ENCODE measurements at regions not wholly inside any gene's neighbourhood (a gene's known extent, or its start where the extent isn't known, plus 50 kb on each side); places are given as distances from the start of the nearest gene placed in this dataset.

- Histone ChIP-seq H3K27me3 (no peaks in the 10 kb centered on the region), H3K27ac (no peak overlapping the region), H3K36me3 (no peaks in the 10 kb centered on the region), H3K4me1 (no peaks in the 10 kb centered on the region), H3K4me3 (no peak overlapping the region), H3K9me3 (no peaks in the 10 kb centered on the region)
- TF ChIP-seq POLR2A (IDR thresholded peaks at IDR 0.05) (no peak), CTCF (IDR thresholded peaks at IDR 0.05) (no peak), POLR2AphosphoS5 (IDR thresholded peaks at IDR 0.05; ENCODE audit: insufficient read depth in 1 of 2, low read depth in 1 of 2) (no peak)
- intact Hi-C loops (cut with DNase I) = no loop called here
- DNase-seq (ENCODE audit: extremely low spot score in 2 of 2) = no peak
Measured at GRCh38 chr2:186209532-186209931, 276.5 kb upstream of the ZC3H15 start.

- intact Hi-C loops (cut with DNase I) = loop anchor here (1.0 to 5.0 kb wide), 2 partner anchors 34 to 1047 kb away; no protein-coding TSS in a partner anchor
- Histone ChIP-seq H3K36me3 (no peaks in the 10 kb centered on the region), H3K27me3 (no peaks in the 10 kb centered on the region), H3K27ac (no peak overlapping the region), H3K4me3 (no peak overlapping the region), H3K9me3 (no peaks in the 10 kb centered on the region), H3K4me1 (no peaks in the 10 kb centered on the region)
- DNase-seq (ENCODE audit: extremely low spot score in 2 of 2) = no peak
- no peak for TF ChIP-seq POLR2A (IDR thresholded peaks at IDR 0.05)
- no peak for TF ChIP-seq CTCF (IDR thresholded peaks at IDR 0.05)
- TF ChIP-seq POLR2AphosphoS5 (IDR thresholded peaks at IDR 0.05; ENCODE audit: insufficient read depth in 1 of 2, low read depth in 1 of 2) = no peak
Measured at GRCh38 chr2:186220409-186220808, 265.7 kb upstream of the ZC3H15 start.

GRCh38 chr2:186229265-186229664 is 256.8 kb upstream of the ZC3H15 start:
- H3K4me1 ChIP-seq = no peaks in the 10 kb centered on the region
- no peak overlapping the region for H3K27ac ChIP-seq
- intact Hi-C loops (cut with DNase I) = no loop called here
- no peak overlapping the region for H3K4me3 ChIP-seq
- peaks cover 22% of the 10 kb centered on the region for H3K9me3 ChIP-seq
- no peak for DNase-seq (ENCODE audit: extremely low spot score in 2 of 2)
- H3K27me3 ChIP-seq = no peaks in the 10 kb centered on the region
- TF ChIP-seq POLR2A (IDR thresholded peaks at IDR 0.05) (no peak), CTCF (IDR thresholded peaks at IDR 0.05) (no peak), POLR2AphosphoS5 (IDR thresholded peaks at IDR 0.05; ENCODE audit: insufficient read depth in 1 of 2, low read depth in 1 of 2) (no peak)
- H3K36me3 ChIP-seq = no peaks in the 10 kb centered on the region

- H3K36me3 ChIP-seq = no peaks in the 10 kb centered on the region
- H3K4me3 ChIP-seq = no peak overlapping the region
- H3K27ac ChIP-seq = no peak overlapping the region
- intact Hi-C loops (cut with DNase I) = no loop called here
- TF ChIP-seq POLR2A (IDR thresholded peaks at IDR 0.05) = no peak
- no peak for TF ChIP-seq CTCF (IDR thresholded peaks at IDR 0.05)
- no peak for TF ChIP-seq POLR2AphosphoS5 (IDR thresholded peaks at IDR 0.05; ENCODE audit: insufficient read depth in 1 of 2, low read depth in 1 of 2)
- DNase-seq (ENCODE audit: extremely low spot score in 2 of 2) = no peak
- no peaks in the 10 kb centered on the region for H3K9me3 ChIP-seq
- no peaks in the 10 kb centered on the region for H3K4me1 ChIP-seq
- H3K27me3 ChIP-seq = no peaks in the 10 kb centered on the region
Measured at GRCh38 chr2:186241874-186242273, 244.2 kb upstream of the ZC3H15 start.

GRCh38 chr2:186254759-186255158 is 231.3 kb upstream of the ZC3H15 start:
- TF ChIP-seq POLR2AphosphoS5 (IDR thresholded peaks at IDR 0.05; ENCODE audit: insufficient read depth in 1 of 2, low read depth in 1 of 2) (no peak), POLR2A (IDR thresholded peaks at IDR 0.05) (no peak), CTCF (IDR thresholded peaks at IDR 0.05) (no peak)
- Histone ChIP-seq H3K4me1 (no peaks in the 10 kb centered on the region), H3K36me3 (no peaks in the 10 kb centered on the region), H3K4me3 (no peak overlapping the region), H3K27me3 (no peaks in the 10 kb centered on the region), H3K27ac (no peak overlapping the region), H3K9me3 (no peaks in the 10 kb centered on the region)
- intact Hi-C loops (cut with DNase I) = loop anchor here (1.0 kb wide), 1 partner anchor 34 kb away; no protein-coding TSS in a partner anchor
- no peak for DNase-seq (ENCODE audit: extremely low spot score in 2 of 2)

Data from vagina (tissue), 2 donors.